Neural cell (in vitro differentiated cells): ENCODE measurements at regions not wholly inside any gene's neighbourhood (a gene's known extent, or its start where the extent isn't known, plus 50 kb on each side); places are given as distances from the start of the nearest gene placed in this dataset.

Experiments
- CTCF ChIP-seq: fragments of 450-650 bp; IDR thresholded peaks from 2 replicates; pipeline ENCODE4 v1.5.1; 2014; ENCODE audit warnings: antibody characterized with exemption, mild to moderate bottlenecking, moderate library complexity; ENCODE audit not compliant: poor library complexity, severe bottlenecking
- EP300 ChIP-seq: fragments of 450-650 bp; conservative IDR thresholded peaks from 2 replicates; pipeline ENCODE4 v1.6.1; 2014; ENCODE audit warnings: antibody characterized with exemption, mild to moderate bottlenecking, moderate library complexity; ENCODE audit not compliant: poor library complexity, severe bottlenecking
- EZH2 ChIP-seq: fragments of 200-600, 300-800 bp; shearing (Covaris generic), sonication (generic); IDR thresholded peaks from 2 replicates; pipeline ENCODE4 v1.6.1; 2014; ENCODE audit warnings: antibody characterized with exemption, low read length, borderline replicate concordance, mild to moderate bottlenecking; ENCODE audit not compliant: insufficient read depth, poor library complexity, severe bottlenecking
- MXI1 ChIP-seq: fragments of 450-650 bp; conservative IDR thresholded peaks from 2 replicates; pipeline ENCODE4 v1.6.1; 2014; ENCODE audit warnings: antibody characterized with exemption, mild to moderate bottlenecking; ENCODE audit not compliant: poor library complexity, severe bottlenecking
- POLR2AphosphoS5 ChIP-seq: IDR thresholded peaks from 2 replicates; pipeline ENCODE4 v1.6.1; 2012
- RAD21 ChIP-seq: fragments of 450-650 bp; conservative IDR thresholded peaks from 2 replicates; pipeline ENCODE4 v1.6.1; 2014; ENCODE audit warnings: antibody characterized with exemption, mild to moderate bottlenecking, moderate library complexity
- REST ChIP-seq: IDR thresholded peaks from 2 replicates; pipeline ENCODE4 v1.6.1; 2012; ENCODE audit warnings: borderline replicate concordance
- SMC3 ChIP-seq: fragments of 450-650 bp; conservative IDR thresholded peaks from 2 replicates; pipeline ENCODE4 v1.6.1; 2014; ENCODE audit warnings: antibody characterized with exemption, mild to moderate bottlenecking, moderate library complexity; ENCODE audit not compliant: poor library complexity
- TAF1 ChIP-seq: IDR thresholded peaks from 2 replicates; pipeline ENCODE4 v1.6.1; 2012; ENCODE audit warnings: low read depth

GRCh38 chr2:120448961-120449810 is 103.2 kb downstream of the INHBB start:
- TF ChIP-seq CTCF (no peak), REST (no peak), EP300 (no peak), MXI1 (no peak), EZH2 (no peak), TAF1 (no peak), RAD21 (no peak), SMC3 (no peak), POLR2AphosphoS5 (no peak)
